H9 (cell line): ENCODE measurements at regions not wholly inside any gene's neighbourhood (a gene's known extent, or its start where the extent isn't known, plus 50 kb on each side); places are given as distances from the start of the nearest gene placed in this dataset.

Experiments used
- DNase-seq: peaks from one replicate; pipeline ENCODE4 v3.0.0-alpha.2; 2017
- H2AFZ ChIP-seq: one replicate; pipeline ENCODE4 v1.6.1; 2013; ENCODE audit warnings: mild to moderate bottlenecking, low read length, control low read depth, moderate library complexity
- H2AK5ac ChIP-seq: 2 replicates; pipeline ENCODE4 v1.6.1; 2013; ENCODE audit warnings: low read length, control low read depth, mixed read lengths; ENCODE audit not compliant: insufficient read length
- H2BK120ac ChIP-seq: one replicate; pipeline ENCODE4 v1.6.1; 2013; ENCODE audit warnings: low read depth, mild to moderate bottlenecking, low read length, control low read depth, inconsistent platforms; ENCODE audit not compliant: poor library complexity, severe bottlenecking
- H2BK12ac ChIP-seq: 2 replicates; pipeline ENCODE4 v1.6.1; 2013; ENCODE audit warnings: low read length, control low read depth, mixed read lengths, low read depth; ENCODE audit not compliant: insufficient read length
- H2BK15ac ChIP-seq: 2 replicates; pipeline ENCODE4 v1.6.1; 2013; ENCODE audit warnings: low read depth, low read length, control low read depth
- H2BK20ac ChIP-seq: one replicate; pipeline ENCODE4 v1.6.1; 2013; ENCODE audit warnings: low read depth, mild to moderate bottlenecking, low read length, control low read depth, inconsistent platforms; ENCODE audit not compliant: poor library complexity, severe bottlenecking
- H2BK5ac ChIP-seq: 2 replicates; pipeline ENCODE4 v1.6.1; 2013; ENCODE audit warnings: low read length, control low read depth, mixed read lengths; ENCODE audit not compliant: insufficient read length
- H3K14ac ChIP-seq: 2 replicates; pipeline ENCODE4 v1.6.1; 2013; ENCODE audit warnings: low read length, control low read depth; ENCODE audit not compliant: insufficient read depth
- H3K18ac ChIP-seq: 2 replicates; pipeline ENCODE4 v1.6.1; 2013; ENCODE audit warnings: low read depth, mild to moderate bottlenecking, mixed read lengths, low read length, control low read depth; ENCODE audit not compliant: insufficient read length
- H3K23ac ChIP-seq: 2 replicates; pipeline ENCODE4 v1.6.1; 2013; ENCODE audit warnings: low read length, control low read depth, mixed read lengths, low read depth; ENCODE audit not compliant: insufficient read length
- H3K23me2 ChIP-seq: 2 replicates; pipeline ENCODE4 v1.6.1; 2013; ENCODE audit warnings: low read depth, mild to moderate bottlenecking, mixed read lengths, low read length, control low read depth; ENCODE audit not compliant: insufficient read length, poor library complexity, severe bottlenecking
- H3K27ac ChIP-seq: 2 replicates; pipeline ENCODE4 v1.5.1; 2013; ENCODE audit warnings: low read length, control low read depth, mixed read lengths, low read depth; ENCODE audit not compliant: insufficient read length
- H3K27me3 ChIP-seq: 2 replicates; pipeline ENCODE4 v1.6.1; 2013; ENCODE audit warnings: low read length, control low read depth, inconsistent platforms; ENCODE audit not compliant: insufficient read depth
- H3K4ac ChIP-seq: 2 replicates; pipeline ENCODE4 v1.6.1; 2013; ENCODE audit warnings: low read depth, mild to moderate bottlenecking, control low read depth, inconsistent platforms, low read length, moderate library complexity
- H3K4me1 ChIP-seq: 2 replicates; pipeline ENCODE4 v1.6.1; 2013; ENCODE audit warnings: low read length, control low read depth, inconsistent platforms; ENCODE audit not compliant: insufficient read depth
- H3K4me2 ChIP-seq: 2 replicates; pipeline ENCODE4 v1.6.1; 2013; ENCODE audit warnings: low read length, control low read depth, mixed read lengths; ENCODE audit not compliant: insufficient read length, insufficient read depth
- H3K56ac ChIP-seq: 2 replicates; pipeline ENCODE4 v1.6.1; 2013; ENCODE audit warnings: low read depth, mild to moderate bottlenecking, mixed read lengths, low read length, control low read depth; ENCODE audit not compliant: insufficient read length
- H3K79me1 ChIP-seq: 2 replicates; pipeline ENCODE4 v1.6.1; 2013; ENCODE audit warnings: low read depth, mild to moderate bottlenecking, moderate library complexity, low read length, control low read depth, inconsistent platforms; ENCODE audit not compliant: insufficient read depth, poor library complexity, severe bottlenecking
- H3K79me2 ChIP-seq: 2 replicates; pipeline ENCODE4 v1.6.1; 2013; ENCODE audit warnings: low read length, control low read depth, inconsistent platforms; ENCODE audit not compliant: insufficient read depth
- H3K9ac ChIP-seq: 2 replicates; pipeline ENCODE4 v1.6.1; 2013; ENCODE audit warnings: low read length, control low read depth, mixed read lengths; ENCODE audit not compliant: insufficient read length; ENCODE audit errors: extremely low read depth
- H3K9me3 ChIP-seq: one replicate; pipeline ENCODE4 v1.6.1; 2013; ENCODE audit warnings: low read depth, low read length, inconsistent platforms; ENCODE audit not compliant: control insufficient read depth
- H3T11ph ChIP-seq: one replicate; pipeline ENCODE4 v1.6.1; 2013; ENCODE audit warnings: mild to moderate bottlenecking, low read length, control low read depth, inconsistent platforms
- H4K20me1 ChIP-seq: one replicate; pipeline ENCODE4 v1.6.1; 2013; ENCODE audit not compliant: control insufficient read depth, insufficient read length, insufficient read depth
- H4K5ac ChIP-seq: 2 replicates; pipeline ENCODE4 v1.6.1; 2013; ENCODE audit warnings: low read depth, mild to moderate bottlenecking, mixed read lengths, low read length, control low read depth; ENCODE audit not compliant: insufficient read length
- H4K8ac ChIP-seq: replicated peaks from 2 replicates; pipeline ENCODE4 v1.6.1; 2013; ENCODE audit warnings: low read length, control low read depth, mixed read lengths, low read depth; ENCODE audit not compliant: insufficient read length
- H4K91ac ChIP-seq: 2 replicates; pipeline ENCODE4 v1.6.1; 2013; ENCODE audit warnings: low read depth, mild to moderate bottlenecking, moderate library complexity, mixed read lengths, low read length, control low read depth; ENCODE audit not compliant: insufficient read length
- H3K27ac Mint-ChIP-seq, 3 experiments: 2 replicates in 2 of 3; 3 replicates in 1 of 3; pipeline ENCODE4 v1.8.0; 2020 to 2021; ENCODE audit warnings: mixed read lengths in 3 of 3, mild to moderate bottlenecking in 1 of 3, moderate library complexity in 1 of 3
- H3K27me3 Mint-ChIP-seq: 2 replicates; pipeline ENCODE4 v1.8.0; 2021; ENCODE audit warnings: low read depth, mild to moderate bottlenecking, moderate library complexity, mixed read lengths
- H3K36me3 Mint-ChIP-seq, 3 experiments: 2 replicates in 2 of 3; 3 replicates in 1 of 3; pipeline ENCODE4 v1.8.0; 2020 to 2021; ENCODE audit warnings: low read depth in 3 of 3, mixed read lengths in 3 of 3; ENCODE audit not compliant: insufficient read depth in 1 of 3
- H3K4me1 Mint-ChIP-seq, 2 experiments: 2 replicates each; pipeline ENCODE4 v1.8.0; 2020; ENCODE audit warnings: mixed read lengths in 2 of 2
- H3K4me3 Mint-ChIP-seq, 2 experiments: 2 replicates in 1 of 2; 3 replicates in 1 of 2; pipeline ENCODE4 v1.8.0; 2020 to 2021; ENCODE audit warnings: mild to moderate bottlenecking in 2 of 2, mixed read lengths in 2 of 2, moderate library complexity in 1 of 2
- H3K9me3 Mint-ChIP-seq, 2 experiments: 2 replicates in 1 of 2; 3 replicates in 1 of 2; pipeline ENCODE4 v1.8.0; 2020; ENCODE audit warnings: mild to moderate bottlenecking in 2 of 2, mixed read lengths in 2 of 2, moderate library complexity in 1 of 2
- WGBS: extraction: QIAGEN DNeasy Blood & Tissue Kit; methylation state at CpG from one replicate; pipeline ENCODE4 v1.1.7; 2013; ENCODE audit warnings: missing lambda C conversion rate, low lambda C conversion rate, mixed read lengths; ENCODE audit not compliant: insufficient read length; ENCODE audit errors: extremely low coverage; 5-methylcytosine and 5-hydroxymethylcytosine counted together
- TF ChIP-seq, protein P1 (sequence below): fragments of 200-600 bp; sonication (generic); conservative IDR thresholded peaks from 3 replicates; pipeline ENCODE4 v1.8.0; 2021; ENCODE audit warnings: antibody characterized with exemption, mild to moderate bottlenecking

DNA sequence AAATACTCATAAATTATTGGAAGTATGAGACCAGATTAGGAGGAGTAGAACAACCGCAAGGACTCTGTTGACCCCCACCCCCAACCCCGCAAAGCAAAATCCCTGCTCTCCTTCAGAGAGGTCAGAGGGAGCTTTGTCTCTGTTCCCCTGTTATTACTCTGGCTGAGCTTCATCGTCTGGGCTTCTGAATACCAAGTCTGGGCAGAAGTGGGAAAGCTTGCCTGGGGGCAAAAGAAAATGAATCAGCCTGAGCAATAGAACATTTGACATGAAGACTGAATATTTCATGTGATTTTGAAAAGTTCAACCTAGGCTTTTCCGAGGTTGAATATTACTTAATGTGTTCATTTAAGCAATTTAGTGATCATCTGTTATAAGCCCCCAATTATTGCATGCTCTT lies 114.6 kb upstream of the ARHGAP28 start:
- 0 out of 2 replicates have a peak, but pooled peaks cover 4% of the 10 kb centered on the region for H3K4me1 ChIP-seq
- H2AFZ ChIP-seq = no peak overlapping the region
- Mint-ChIP-seq H3K4me3 (no peak overlapping the region), H3K27ac (no peak overlapping the region), H3K4me1 (peaks cover 6 to 20% of the 10 kb centered on the region in 2 experiments), H3K27me3 (peaks cover 11% of the 10 kb centered on the region), H3K9me3 (peaks cover 28 to 31% of the 10 kb centered on the region in 2 experiments), H3K36me3 (peaks cover 13 to 45% (median 16%) of the 10 kb centered on the region in 3 experiments; a peak in 6 of 7 replicates)
- no peak overlapping the region for H3K14ac ChIP-seq
- no peaks in the 10 kb centered on the region for H3K79me1 ChIP-seq
- no peak overlapping the region for H3K9ac ChIP-seq
- no peak overlapping the region for H2BK15ac ChIP-seq
- no peak overlapping the region for H2AK5ac ChIP-seq
- TF ChIP-seq, protein P1, sequence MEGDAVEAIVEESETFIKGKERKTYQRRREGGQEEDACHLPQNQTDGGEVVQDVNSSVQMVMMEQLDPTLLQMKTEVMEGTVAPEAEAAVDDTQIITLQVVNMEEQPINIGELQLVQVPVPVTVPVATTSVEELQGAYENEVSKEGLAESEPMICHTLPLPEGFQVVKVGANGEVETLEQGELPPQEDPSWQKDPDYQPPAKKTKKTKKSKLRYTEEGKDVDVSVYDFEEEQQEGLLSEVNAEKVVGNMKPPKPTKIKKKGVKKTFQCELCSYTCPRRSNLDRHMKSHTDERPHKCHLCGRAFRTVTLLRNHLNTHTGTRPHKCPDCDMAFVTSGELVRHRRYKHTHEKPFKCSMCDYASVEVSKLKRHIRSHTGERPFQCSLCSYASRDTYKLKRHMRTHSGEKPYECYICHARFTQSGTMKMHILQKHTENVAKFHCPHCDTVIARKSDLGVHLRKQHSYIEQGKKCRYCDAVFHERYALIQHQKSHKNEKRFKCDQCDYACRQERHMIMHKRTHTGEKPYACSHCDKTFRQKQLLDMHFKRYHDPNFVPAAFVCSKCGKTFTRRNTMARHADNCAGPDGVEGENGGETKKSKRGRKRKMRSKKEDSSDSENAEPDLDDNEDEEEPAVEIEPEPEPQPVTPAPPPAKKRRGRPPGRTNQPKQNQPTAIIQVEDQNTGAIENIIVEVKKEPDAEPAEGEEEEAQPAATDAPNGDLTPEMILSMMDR = no peak
- H3K4ac ChIP-seq = no peak overlapping the region
- H3K4me2 ChIP-seq = no peak overlapping the region
- no peaks in the 10 kb centered on the region for H3K23me2 ChIP-seq
- H4K5ac ChIP-seq = no peak overlapping the region
- no peak overlapping the region for H3K56ac ChIP-seq
- no peak overlapping the region for H4K91ac ChIP-seq
- H2BK20ac ChIP-seq = no peak overlapping the region
- no peak for DNase-seq
- H2BK5ac ChIP-seq = no peak overlapping the region
- H4K20me1 ChIP-seq = no peaks in the 10 kb centered on the region
- H2BK12ac ChIP-seq = no peak overlapping the region
- H3T11ph ChIP-seq = no peak overlapping the region
- no peaks in the 10 kb centered on the region for H3K79me2 ChIP-seq
- H4K8ac ChIP-seq = no peak overlapping the region
- H3K9me3 ChIP-seq = no peaks in the 10 kb centered on the region
- H3K27me3 ChIP-seq = no peaks in the 10 kb centered on the region
- H3K27ac ChIP-seq = no peak overlapping the region
- H3K18ac ChIP-seq = no peak overlapping the region
- no CpG with 5 or more reads among the region's 4 CpGs for WGBS
- no peak overlapping the region for H3K23ac ChIP-seq
- H2BK120ac ChIP-seq = no peak overlapping the region
